ENCODE measurements at regions not wholly inside any gene's neighbourhood (a gene's known extent, or its start where the extent isn't known, plus 50 kb on each side); places are given as distances from the start of the nearest gene placed in this dataset.
"Not testable (repeated sequence)": the region's sequence is repeated elsewhere in the genome, so short reads cannot be mapped to it uniquely, and the experiment has no call there.

DNA sequence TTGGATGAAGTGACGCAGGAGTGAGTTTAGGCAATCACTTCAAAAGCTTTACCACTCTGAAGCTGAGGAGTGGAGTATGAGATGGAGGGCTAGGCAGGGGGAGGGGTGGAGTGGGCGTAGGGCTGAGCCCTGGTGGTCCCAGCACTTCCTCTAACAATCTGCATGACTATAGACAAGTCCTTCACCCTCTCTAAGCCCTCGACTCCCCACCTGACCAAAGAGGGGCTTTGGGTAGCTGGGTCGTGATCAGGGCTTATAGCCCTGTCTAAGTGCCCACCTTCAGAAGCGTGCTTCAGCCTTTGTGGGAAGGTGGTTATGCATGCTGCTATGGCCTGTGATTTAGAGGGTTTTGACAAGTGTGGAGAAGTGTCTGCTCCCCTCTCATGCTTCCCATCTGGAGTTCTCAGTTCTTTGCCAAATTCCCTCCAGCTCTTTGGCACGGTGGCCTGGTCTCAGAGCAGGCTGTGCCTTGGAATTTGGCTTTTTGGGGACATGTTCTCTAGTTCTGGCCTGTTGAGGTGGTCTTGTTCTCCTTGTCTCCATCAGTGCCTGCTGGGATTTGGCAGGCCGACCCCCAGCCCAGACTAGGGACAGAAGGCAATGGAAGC is 53.0 kb downstream of the ACTBL2 start:
- DNase-seq, result no peak

DNA sequence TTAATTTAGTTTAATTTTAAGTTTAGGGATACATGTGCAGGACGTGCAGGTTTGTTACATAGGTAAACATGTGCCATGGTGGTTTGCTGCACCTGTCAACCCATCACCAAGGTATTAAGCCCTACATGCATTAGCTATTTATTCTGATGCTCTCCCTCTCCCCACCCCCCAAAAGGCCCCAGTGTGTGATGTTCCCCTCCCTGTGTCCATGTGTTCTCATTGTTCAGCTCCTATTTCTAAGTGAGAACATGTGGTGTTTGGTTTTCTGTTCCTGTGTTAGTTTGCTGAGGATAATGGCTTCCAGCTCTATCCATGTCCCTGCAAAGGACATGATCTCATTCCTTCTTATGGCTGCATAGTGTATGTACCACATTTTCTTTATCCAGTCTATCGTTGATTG is 53.6 kb downstream of the ACTBL2 start:
- DNase-seq, result not testable (repeated sequence)

- DNase-seq, result no peak
These were observed 59.6 kb downstream of the ACTBL2 start for GRCh38 chr5:57422993-57423392.

DNA sequence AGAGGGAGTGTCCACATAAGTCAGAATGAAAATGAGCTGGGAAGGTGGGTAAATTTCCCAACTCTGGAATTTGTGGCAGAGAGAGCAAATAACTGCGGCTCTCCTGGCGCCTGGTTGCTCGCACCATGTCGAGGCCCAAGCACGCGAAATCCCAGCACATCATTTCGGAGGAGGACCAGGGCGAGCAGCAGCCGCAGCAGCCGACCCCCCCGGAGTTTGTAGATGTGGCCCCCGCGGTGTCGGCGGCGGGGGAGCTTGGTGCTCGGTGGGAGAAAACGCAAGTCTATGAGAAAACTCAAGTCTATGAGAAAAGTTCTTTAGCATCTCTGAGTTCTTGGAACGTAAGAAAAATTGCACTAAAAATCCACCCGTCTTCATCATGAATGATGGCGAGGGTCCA is 60.3 kb downstream of the ACTBL2 start:
- no peak for DNase-seq

DNA sequence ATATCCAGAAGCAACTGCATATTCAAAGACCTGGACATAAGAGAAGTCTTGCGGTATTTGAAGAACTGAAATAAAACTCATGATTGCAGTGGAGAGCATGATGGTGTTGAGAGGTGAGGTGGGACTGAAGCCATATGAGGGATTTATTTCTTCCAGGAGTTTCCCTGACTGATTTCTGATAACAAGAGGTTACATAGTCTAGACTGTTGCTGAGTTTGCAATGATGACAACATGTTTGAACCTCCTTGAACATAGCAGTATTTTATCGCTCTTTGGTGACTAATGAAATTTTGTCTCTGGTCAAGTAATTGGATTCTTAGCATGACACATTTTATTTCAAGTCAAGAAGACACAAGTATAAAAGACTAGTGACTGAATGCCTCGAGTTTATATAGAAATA is 61.8 kb downstream of the ACTBL2 start:
- no peak for DNase-seq

- no peak for DNase-seq
These were observed 64.6 kb downstream of the ACTBL2 start for GRCh38 chr5:57417971-57418370.

GRCh38 chr5:57417320-57417719 is 65.3 kb downstream of the ACTBL2 start:
- no peak for DNase-seq

DNA sequence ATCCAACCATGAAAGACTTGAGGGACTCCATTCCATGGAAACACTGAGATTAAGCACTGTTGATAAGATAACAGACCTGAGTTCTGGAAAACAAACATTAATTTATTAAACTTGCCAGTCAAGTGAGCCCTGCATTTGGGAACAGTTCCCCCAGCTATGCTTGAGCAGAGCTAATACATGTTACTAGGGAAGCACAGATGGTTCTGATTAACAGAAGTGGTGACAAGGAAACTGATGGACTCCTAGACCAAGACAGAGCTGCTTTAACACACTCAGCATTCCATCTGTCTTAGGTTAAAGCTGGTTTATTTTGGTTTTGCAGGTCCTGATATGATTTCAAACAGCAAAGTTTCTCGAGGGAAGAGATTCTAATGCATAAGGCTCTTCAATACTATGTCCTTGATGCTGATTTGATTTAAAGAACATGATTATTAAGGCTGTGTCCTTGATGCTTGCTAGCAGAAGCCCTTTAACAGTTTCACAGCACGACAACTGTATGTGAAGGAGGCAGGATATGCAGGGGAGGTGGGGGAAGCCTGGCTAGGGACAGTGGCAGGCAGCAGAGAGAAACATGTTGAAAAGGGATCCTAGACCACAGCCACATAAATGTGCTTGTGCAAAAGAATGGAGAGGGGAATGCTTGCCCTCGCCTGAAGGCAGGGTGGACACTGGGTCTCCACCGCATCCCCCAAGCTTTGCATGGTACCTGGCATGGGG is 66.2 kb downstream of the ACTBL2 start:
- no peak for DNase-seq

DNA sequence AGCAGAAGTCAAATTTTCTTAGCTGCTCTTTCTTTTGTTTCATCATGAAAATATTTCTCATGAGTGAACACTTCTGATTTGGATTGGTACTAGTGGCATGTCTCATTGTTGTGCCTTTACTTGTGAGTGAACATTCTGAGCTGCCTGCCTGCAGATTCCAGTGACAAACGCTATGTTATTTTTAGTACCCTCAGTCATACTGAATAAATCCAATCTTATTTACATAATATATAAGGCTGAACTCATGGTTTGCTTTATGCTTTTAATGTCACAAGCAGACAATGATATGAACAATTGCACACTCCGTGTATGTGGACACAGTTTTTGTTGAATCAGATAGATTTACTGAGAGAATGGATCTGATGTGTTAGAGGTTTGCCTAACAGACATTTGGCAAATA is 67.8 kb downstream of the ACTBL2 start:
- no peak for DNase-seq

DNA sequence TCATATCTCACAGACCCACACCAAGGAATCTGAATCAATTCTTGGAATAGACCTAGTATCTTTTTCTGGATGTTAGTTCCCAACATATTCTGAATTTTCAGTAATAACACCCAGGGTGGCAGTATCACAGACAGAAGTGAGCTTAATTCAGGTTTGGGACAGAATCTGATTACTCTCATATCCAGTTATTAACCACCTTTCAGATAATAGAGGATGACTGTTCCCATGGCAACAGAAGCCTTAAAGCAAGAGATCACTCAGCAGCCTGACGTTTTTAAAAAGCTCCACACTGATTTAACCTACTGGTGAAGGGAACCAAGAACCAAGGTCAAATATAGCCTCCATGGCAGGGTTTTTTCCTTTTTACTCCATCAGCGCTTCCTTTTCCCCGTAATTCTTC is 68.4 kb downstream of the ACTBL2 start:
- no peak for DNase-seq

DNA sequence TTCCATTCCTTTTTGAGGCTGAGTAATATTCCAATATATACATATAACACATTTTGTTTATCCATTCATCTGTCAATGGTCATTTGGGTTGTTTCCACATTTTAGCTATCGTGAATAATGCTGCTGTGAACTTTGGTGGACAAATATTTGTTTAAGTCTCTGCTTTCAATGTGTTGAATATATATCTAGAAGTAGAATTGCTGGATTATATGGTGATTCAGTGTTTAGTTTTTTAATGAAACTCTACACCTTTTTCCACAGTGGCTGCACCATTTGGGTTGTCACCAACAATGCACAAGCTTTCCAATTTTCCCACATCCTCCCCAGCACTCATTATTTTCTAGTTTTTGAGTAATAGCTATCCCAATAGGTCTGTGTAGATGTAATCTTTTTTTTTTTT is 69.5 kb downstream of the ACTBL2 start:
- DNase-seq, result no peak

- DNase-seq, result no peak
These were observed 69.9 kb downstream of the ACTBL2 start for GRCh38 chr5:57412680-57413079.

GRCh38 chr5:57411982-57412381 is 70.6 kb downstream of the ACTBL2 start:
- peak; percentile 46 for DNase-seq

DNA sequence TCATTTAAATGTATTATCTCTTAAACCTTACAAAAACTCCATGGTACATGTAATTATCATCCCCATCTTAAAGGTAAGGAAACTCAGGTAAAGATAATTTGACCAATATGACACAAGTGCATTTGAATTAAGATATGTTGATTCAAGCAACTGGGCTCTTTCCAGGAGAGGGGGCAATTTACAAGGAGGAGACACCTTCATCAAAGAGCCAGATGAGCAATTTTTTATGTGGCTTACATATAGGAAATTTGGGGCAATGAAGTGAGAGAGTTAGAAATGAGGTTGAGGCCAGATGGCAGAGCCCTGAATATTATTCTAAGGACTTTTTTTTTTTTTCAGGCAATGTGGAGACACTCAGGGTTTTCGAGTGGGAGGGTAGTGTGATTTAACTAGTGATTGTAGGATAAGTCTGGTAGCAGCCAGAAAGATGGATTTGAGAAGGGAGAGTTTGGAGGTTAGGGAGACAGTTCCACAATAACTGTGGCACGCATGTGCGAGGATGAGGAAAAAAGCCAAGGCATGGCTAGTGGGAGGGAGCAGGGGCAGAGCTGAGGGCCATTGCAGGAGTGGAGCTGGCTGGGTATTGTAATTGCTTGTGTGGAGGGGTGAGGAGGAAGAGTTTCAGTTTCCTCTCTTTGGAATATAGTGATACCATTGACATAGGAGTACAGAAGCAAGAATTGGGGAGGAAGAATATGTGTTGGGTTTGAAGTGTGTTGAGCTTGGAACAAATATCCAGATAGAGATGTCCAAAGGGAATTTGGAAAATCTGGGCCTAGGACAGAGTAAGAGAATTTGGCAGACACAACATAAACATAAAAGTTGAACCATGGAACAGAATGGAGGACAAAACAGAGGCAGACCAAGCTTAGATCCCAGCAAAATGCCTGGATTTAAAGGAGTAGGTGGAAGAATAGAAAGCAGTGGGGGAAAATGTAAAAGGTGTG is 72.0 kb downstream of the ACTBL2 start:
- DNase-seq, result peak; percentile 10

- DNase-seq, result no peak
These were observed 73.9 kb downstream of the ACTBL2 start for GRCh38 chr5:57408714-57409113.

DNA sequence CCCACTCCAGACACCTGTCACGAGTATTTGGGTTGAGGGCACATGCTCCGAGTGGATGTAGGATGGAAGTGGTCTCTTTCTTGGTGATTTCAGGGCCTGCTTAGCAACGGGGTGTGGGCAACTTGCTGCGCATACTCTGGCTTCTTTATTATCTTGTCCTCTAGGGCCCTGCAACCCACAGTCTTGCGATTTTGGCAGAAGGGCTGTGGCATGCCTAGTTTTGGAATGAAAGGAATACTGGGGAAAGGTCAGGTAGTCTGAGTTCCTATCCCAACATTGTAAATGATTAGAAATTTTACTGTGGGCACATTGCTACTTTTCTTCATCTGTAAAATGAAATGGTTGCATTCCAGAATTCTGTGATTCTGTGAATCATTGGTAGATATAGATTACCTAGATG is 74.3 kb downstream of the ACTBL2 start:
- DNase-seq, result no peak

DNA sequence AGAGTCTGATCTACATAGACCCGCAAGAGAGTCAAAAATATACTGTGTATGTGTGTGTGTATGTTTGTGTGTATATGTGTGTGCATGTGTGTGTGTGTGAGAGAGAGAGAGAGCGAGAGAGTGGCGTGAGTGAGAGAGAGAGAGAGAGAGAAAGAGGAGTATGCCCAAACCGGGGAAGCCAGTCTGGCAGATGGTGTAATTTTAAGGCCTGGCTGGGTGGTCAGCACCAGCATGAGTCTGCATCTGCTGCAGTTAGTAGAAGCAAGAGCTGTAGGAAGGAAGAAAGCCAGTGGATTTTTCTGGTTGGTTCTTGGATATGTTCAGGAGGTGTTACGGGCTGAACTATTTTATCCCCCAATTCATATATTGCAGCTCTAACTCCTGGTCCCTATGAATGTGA is 75.2 kb downstream of the ACTBL2 start:
- no peak for DNase-seq

- DNase-seq, result no peak
These were observed 76.0 kb downstream of the ACTBL2 start for GRCh38 chr5:57406641-57407040.

GRCh38 chr5:57405984-57406383 is 76.6 kb downstream of the ACTBL2 start:
- DNase-seq, result no peak

DNA sequence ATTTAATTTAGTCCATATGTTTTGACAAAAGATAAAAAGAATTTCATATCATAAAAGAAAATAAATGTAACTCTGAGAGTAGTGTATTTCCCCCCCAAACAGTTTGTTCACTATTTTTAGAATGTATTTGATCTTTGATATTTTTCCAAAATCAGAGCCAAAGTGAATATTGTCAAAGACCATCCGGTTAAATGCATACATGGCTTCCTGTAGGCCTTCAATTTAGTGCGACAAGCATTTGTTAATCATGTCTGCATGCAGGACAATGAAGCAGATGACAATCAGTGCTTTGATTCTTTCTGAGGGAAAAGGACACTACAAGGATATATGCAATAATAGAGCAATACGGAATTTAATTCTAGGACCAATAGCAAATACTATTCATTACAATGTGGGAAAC is 79.8 kb downstream of the ACTBL2 start:
- no peak for DNase-seq

DNA sequence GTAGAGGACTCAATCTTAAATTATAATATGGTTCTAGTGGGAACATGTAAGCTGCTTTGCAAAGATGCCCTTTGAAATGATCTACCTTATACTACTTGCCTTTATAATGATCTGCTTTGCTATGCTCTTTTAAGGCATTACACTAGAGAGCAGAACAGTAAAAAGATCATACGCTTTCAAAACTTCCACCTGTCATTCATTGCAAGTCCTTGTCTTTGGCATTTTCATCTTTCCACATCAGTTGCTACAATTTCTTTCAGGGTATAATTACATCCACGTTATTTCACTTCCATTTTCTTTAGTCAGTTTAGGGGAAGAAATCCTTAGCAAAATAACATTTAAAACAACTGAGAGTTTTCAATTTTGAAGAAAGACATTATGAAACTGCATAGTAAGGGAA is 80.3 kb downstream of the ACTBL2 start:
- DNase-seq, result no peak

DNA sequence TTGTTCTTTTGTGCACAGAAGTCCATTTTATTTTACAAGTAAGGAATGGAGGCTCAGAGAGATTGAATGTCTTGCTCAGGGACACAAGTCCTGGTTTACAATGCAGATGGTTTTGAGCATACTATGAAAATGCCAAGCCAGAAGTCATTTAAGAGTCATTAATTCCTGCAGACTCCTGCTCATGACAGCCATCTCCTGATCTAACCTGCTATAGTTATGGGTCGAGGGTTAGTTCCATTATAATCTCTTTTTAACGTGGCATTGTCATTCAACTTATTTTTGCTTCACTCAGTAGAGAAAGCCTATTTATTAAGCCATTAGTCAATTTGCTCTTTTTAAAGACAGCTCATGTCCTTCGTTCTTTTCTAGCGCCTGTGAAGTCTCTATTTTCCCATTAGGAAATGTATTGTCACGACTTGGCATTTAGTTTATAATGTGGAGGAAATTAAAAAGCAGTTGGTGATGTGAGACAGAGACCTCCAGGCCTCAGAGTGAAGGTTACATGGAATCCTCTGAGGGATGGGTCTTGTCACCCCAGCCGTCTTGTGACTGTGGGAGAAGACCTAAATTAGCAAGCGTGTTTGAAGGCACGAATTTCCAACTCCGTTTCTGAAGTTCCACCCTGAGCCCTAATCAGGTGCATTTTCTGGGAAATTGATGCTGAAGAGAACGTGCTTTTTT is 84.1 kb downstream of the ACTBL2 start:
- no peak for DNase-seq

DNA sequence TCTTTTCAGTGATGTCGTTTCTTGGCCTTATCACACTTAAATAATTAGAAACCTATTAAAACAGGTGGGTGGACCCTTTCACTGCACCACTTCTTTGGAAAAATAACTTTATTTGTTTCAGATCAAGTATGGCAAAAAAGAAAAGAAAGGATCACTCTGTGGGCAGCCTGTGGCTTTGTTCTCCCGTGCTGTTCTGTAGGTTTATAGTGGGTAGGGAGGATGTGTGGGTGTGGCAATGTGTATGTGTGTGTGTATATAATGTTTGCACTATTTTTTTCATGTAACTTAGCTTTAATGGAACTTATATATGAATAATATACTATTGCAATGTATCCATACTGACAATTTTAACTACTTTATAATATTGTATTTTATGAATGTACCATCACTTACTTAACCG is 85.9 kb downstream of the ACTBL2 start:
- DNase-seq, result no peak
